ENCODE measurements at regions not wholly inside any gene's neighbourhood (a gene's known extent, or its start where the extent isn't known, plus 50 kb on each side); places are given as distances from the start of the nearest gene placed in this dataset.

DNA sequence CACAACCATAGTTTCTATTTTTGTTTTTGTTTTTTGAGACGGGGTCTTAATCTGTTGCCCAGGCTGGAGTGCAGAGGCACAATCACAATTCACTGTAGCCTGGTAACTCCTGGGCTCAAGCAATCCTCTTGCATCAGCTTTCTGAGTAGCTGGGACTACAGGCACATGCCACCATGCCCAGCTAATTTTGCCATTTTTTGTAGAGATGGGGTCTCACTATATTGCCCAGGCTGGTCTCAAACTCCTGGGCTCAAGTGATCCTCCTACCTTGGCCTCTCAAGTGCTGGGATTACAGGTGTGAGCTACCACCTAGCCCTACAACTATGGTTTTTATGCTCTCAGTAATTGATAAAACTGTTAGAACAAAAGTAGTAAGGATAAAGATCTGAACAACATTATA is 147.5 kb upstream of the SHB start:
- no peak overlapping the region for H3K4me3 ChIP-seq
- TF ChIP-seq POLR2A (IDR thresholded peaks at IDR 0.05), result no peak
- TF ChIP-seq, protein P1, sequence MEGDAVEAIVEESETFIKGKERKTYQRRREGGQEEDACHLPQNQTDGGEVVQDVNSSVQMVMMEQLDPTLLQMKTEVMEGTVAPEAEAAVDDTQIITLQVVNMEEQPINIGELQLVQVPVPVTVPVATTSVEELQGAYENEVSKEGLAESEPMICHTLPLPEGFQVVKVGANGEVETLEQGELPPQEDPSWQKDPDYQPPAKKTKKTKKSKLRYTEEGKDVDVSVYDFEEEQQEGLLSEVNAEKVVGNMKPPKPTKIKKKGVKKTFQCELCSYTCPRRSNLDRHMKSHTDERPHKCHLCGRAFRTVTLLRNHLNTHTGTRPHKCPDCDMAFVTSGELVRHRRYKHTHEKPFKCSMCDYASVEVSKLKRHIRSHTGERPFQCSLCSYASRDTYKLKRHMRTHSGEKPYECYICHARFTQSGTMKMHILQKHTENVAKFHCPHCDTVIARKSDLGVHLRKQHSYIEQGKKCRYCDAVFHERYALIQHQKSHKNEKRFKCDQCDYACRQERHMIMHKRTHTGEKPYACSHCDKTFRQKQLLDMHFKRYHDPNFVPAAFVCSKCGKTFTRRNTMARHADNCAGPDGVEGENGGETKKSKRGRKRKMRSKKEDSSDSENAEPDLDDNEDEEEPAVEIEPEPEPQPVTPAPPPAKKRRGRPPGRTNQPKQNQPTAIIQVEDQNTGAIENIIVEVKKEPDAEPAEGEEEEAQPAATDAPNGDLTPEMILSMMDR (IDR thresholded peaks at IDR 0.05), result no peak
- no peaks in the 10 kb centered on the region for H3K4me1 ChIP-seq
- no peak for DNase-seq
- no peak overlapping the region for H3K27ac ChIP-seq
- no peaks in the 10 kb centered on the region for H3K36me3 ChIP-seq
- H3K27me3 ChIP-seq, result no peaks in the 10 kb centered on the region
- H3K9me3 ChIP-seq, result no peaks in the 10 kb centered on the region

DNA sequence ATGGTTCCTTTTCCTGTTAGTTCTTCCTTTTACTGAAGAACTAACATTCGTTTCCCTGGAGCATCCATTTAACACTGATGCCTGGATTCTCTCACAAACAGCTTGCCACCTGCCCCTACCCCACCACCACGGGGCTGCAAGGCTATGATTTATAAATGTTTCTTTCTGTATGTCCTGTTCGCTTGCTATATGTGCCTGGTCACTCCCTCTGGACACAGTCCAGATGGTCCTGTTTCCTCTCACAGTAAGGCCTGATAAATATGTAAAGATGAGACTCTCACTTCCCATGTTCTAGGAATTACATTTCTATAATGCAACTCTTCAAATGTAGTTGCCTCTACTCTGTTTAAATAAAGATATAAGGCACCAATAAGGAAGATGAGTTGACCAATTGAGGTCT is 146.4 kb upstream of the SHB start:
- TF ChIP-seq POLR2A (IDR thresholded peaks at IDR 0.05), result no peak
- TF ChIP-seq, protein P1 (IDR thresholded peaks at IDR 0.05), result no peak
- Histone ChIP-seq H3K36me3 (no peaks in the 10 kb centered on the region), H3K27ac (no peak overlapping the region), H3K4me1 (no peaks in the 10 kb centered on the region), H3K4me3 (no peak overlapping the region), H3K27me3 (no peaks in the 10 kb centered on the region), H3K9me3 (no peaks in the 10 kb centered on the region)
- no peak for DNase-seq

DNA sequence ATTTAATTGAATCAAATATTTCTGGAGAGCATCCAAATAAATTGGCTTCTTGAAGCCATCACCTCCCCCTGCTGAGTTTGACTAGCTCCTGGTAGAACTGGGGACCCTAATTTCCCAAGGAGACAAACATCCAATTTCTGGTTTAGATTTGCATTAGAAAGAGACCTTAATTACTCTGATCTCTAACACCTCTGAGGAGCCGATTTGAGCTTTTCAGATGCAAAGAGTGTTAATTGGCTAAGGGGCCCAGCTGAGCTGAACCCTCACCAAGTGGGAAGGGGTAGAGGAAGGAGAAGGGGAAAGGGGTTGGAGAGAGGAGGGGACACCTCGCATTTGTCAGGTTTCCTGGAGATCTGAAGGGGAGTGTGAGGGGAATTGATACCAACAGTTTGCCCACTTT is 145.4 kb upstream of the SHB start:
- no peak overlapping the region for H3K27ac ChIP-seq
- no peak for DNase-seq
- TF ChIP-seq, protein P1 (IDR thresholded peaks at IDR 0.05), result no peak
- TF ChIP-seq POLR2A (IDR thresholded peaks at IDR 0.05), result no peak
- no peaks in the 10 kb centered on the region for H3K27me3 ChIP-seq
- H3K9me3 ChIP-seq, result no peaks in the 10 kb centered on the region
- no peak overlapping the region for H3K4me3 ChIP-seq
- H3K4me1 ChIP-seq, result no peaks in the 10 kb centered on the region
- H3K36me3 ChIP-seq, result no peaks in the 10 kb centered on the region

DNA sequence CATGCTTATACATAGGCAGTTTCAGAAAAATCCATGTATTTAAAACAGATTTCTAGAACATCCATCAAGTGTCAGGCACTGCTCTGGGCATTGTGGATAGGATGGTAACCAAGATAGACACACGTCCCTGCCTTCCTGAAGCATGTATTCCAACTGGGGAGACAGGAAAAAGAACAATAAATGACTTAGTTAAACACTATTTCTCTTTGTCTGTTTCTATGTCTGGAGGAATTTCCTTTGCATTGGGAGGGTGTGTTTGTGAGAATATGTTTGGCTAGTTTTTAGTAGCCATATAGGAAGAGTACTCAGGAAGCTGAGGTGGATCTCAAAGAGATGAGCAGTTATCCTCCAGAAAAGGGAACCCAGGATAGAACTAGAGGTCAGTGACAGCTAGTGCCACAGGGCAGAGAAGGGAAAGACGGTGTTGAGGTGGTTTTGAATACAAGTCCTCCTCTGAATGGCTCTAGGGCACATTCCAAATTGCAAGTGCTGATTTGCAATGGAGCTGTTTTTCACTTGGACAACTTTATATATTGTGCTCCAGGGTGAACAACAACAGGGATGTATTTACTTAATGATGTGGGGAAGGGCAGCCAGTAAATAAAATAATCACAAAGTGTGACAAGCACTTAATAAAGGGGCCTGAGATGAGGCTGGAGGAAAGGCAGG is 144.7 kb upstream of the SHB start:
- Histone ChIP-seq H3K27ac (no peak overlapping the region), H3K4me3 (no peak overlapping the region), H3K36me3 (no peaks in the 10 kb centered on the region), H3K27me3 (no peaks in the 10 kb centered on the region), H3K4me1 (no peaks in the 10 kb centered on the region), H3K9me3 (no peaks in the 10 kb centered on the region)
- DNase-seq, result no peak
- no peak for TF ChIP-seq POLR2A (IDR thresholded peaks at IDR 0.05)
- TF ChIP-seq, protein P1 (IDR thresholded peaks at IDR 0.05), result no peak

DNA sequence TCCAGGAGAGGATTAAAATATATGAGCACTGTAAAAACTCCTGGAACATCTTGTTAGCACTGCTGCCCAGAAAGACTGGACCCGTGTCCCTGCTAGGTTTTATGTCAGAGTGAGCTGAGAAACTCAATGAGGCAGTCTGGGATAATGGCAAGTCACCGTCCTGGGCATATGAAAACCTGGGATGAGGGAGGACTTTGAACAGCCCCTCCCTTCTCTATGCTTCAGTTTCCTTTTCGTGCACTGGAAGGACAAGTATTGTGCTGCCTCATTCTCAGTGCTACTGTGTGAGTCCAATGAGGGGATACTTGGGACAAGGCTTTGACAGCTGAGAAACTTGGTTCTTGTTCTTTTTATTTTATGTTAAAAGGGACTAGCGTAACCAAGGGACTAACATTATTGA is 143.0 kb upstream of the SHB start:
- no peak overlapping the region for H3K4me3 ChIP-seq
- H3K27ac ChIP-seq, result no peak overlapping the region
- DNase-seq, result peak in 1 of 3 donors; percentile 57

More for the DNA sequence above, 143.0 kb upstream of the SHB start:
- Histone ChIP-seq H3K27me3 (no peaks in the 10 kb centered on the region), H3K36me3 (no peaks in the 10 kb centered on the region), H3K4me1 (no peaks in the 10 kb centered on the region), H3K9me3 (no peaks in the 10 kb centered on the region)
- no peak for TF ChIP-seq POLR2A (IDR thresholded peaks at IDR 0.05)
- TF ChIP-seq, protein P1 (IDR thresholded peaks at IDR 0.05), result no peak
